LNCAP (cell line): ENCODE measurements at regions not wholly inside any gene's neighbourhood (a gene's known extent, or its start where the extent isn't known, plus 50 kb on each side); places are given as distances from the start of the nearest gene placed in this dataset.

Experiments used
- CTCF ChIP-seq: fragments of 450-650 bp; IDR thresholded peaks from 2 replicates; pipeline ENCODE4 v1.5.1; 2017; ENCODE audit warnings: mild to moderate bottlenecking

GRCh38 chr6:144377586-144378210 lies 92.6 kb downstream of the UTRN start:
- TF ChIP-seq CTCF, result no peak

- no peak for TF ChIP-seq CTCF
Measured at GRCh38 chr6:144378437-144378836, 93.3 kb downstream of the UTRN start.

- TF ChIP-seq CTCF, result no peak
Measured at GRCh38 chr6:144379356-144379755, 94.2 kb downstream of the UTRN start.

- no peak for TF ChIP-seq CTCF
Measured at GRCh38 chr6:144383336-144383735, 98.2 kb downstream of the UTRN start.

- no peak for TF ChIP-seq CTCF
Measured at GRCh38 chr6:144384427-144384826, 99.3 kb downstream of the UTRN start.

GRCh38 chr6:144390202-144390601 lies 105.1 kb downstream of the UTRN start:
- no peak for TF ChIP-seq CTCF

- TF ChIP-seq CTCF, result no peak
Measured at GRCh38 chr6:144390886-144391285, 105.8 kb downstream of the UTRN start.

GRCh38 chr6:144392536-144392935 lies 107.4 kb downstream of the UTRN start:
- TF ChIP-seq CTCF, result no peak
